ENCODE measurements at regions not wholly inside any gene's neighbourhood (a gene's known extent, or its start where the extent isn't known, plus 50 kb on each side); places are given as distances from the start of the nearest gene placed in this dataset.

- Mint-ChIP-seq H3K9me3 (peaks cover 5% of the 10 kb centered on the region), H3K27me3 (ENCODE audit: insufficient read depth) (peaks cover 2% of the 10 kb centered on the region), H3K4me3 (no peak overlapping the region), H3K27ac (no peak overlapping the region), H3K36me3 (ENCODE audit: low read depth) (no peaks in the 10 kb centered on the region), H3K4me1 (peaks cover 3% of the 10 kb centered on the region)
- H3K27me3 ChIP-seq (ENCODE audit: control insufficient read depth, insufficient read depth, low read length, poor library complexity, severe bottlenecking): no peaks in the 10 kb centered on the region
- no peak overlapping the region for H3K9ac ChIP-seq (ENCODE audit: extremely low read depth, low read length, poor library complexity, severe bottlenecking)
- no peaks in the 10 kb centered on the region for H3K4me1 ChIP-seq (ENCODE audit: control insufficient read depth, insufficient read depth, low read length)
- no peak overlapping the region for H3K4me3 ChIP-seq (ENCODE audit: low read length)
- H3K9me3 ChIP-seq (ENCODE audit: control insufficient read depth, low read length): peaks cover 4% of the 10 kb centered on the region
- H3K36me3 ChIP-seq (ENCODE audit: control insufficient read depth, insufficient read depth, low read length): no peaks in the 10 kb centered on the region
- no peak overlapping the region for H3K27ac ChIP-seq (ENCODE audit: low read depth, low read length)
- WGBS, 2 experiments (ENCODE audit: insufficient coverage in 1 of 2, insufficient read length in 1 of 2): 78 to 91% methylated on average over 2 to 3 of the region's 3 CpGs
- no peak for TF ChIP-seq CTCF (conservative IDR thresholded peaks at IDR 0.05)
- DNase-seq: no peak
These were observed 284.6 kb downstream of the INHBA start for GRCh38 chr7:41418337-41418736.

- Mint-ChIP-seq H3K4me1 (peaks cover 3% of the 10 kb centered on the region), H3K4me3 (no peak overlapping the region), H3K27ac (no peak overlapping the region), H3K36me3 (ENCODE audit: low read depth) (no peaks in the 10 kb centered on the region), H3K9me3 (peaks cover 9% of the 10 kb centered on the region), H3K27me3 (ENCODE audit: insufficient read depth) (peaks cover 10% of the 10 kb centered on the region)
- Histone ChIP-seq H3K4me3 (ENCODE audit: low read length) (no peak overlapping the region), H3K9ac (ENCODE audit: extremely low read depth, low read length, poor library complexity, severe bottlenecking) (no peak overlapping the region), H3K9me3 (ENCODE audit: control insufficient read depth, low read length) (peaks cover 13% of the 10 kb centered on the region), H3K27me3 (ENCODE audit: control insufficient read depth, insufficient read depth, low read length, poor library complexity, severe bottlenecking) (no peaks in the 10 kb centered on the region), H3K27ac (ENCODE audit: low read depth, low read length) (no peak overlapping the region), H3K4me1 (ENCODE audit: control insufficient read depth, insufficient read depth, low read length) (no peaks in the 10 kb centered on the region), H3K36me3 (ENCODE audit: control insufficient read depth, insufficient read depth, low read length) (no peaks in the 10 kb centered on the region)
- WGBS, 2 experiments (ENCODE audit: insufficient coverage in 1 of 2, insufficient read length in 1 of 2): 100% methylated on average over 1 to 3 of the region's 3 CpGs
- no peak for DNase-seq
- no peak for TF ChIP-seq CTCF (conservative IDR thresholded peaks at IDR 0.05)
These were observed 286.7 kb downstream of the INHBA start for GRCh38 chr7:41416208-41416595.

GRCh38 chr7:41415471-41416207 lies 287.3 kb downstream of the INHBA start:
- Histone ChIP-seq H3K4me3 (ENCODE audit: low read length) (no peak overlapping the region), H3K9me3 (ENCODE audit: control insufficient read depth, low read length) (peaks cover 13% of the 10 kb centered on the region), H3K27ac (ENCODE audit: low read depth, low read length) (no peak overlapping the region), H3K27me3 (ENCODE audit: control insufficient read depth, insufficient read depth, low read length, poor library complexity, severe bottlenecking) (no peaks in the 10 kb centered on the region), H3K4me1 (ENCODE audit: control insufficient read depth, insufficient read depth, low read length) (no peaks in the 10 kb centered on the region), H3K9ac (ENCODE audit: extremely low read depth, low read length, poor library complexity, severe bottlenecking) (no peak overlapping the region), H3K36me3 (ENCODE audit: control insufficient read depth, insufficient read depth, low read length) (no peaks in the 10 kb centered on the region)
- H3K4me3 Mint-ChIP-seq: no peak overlapping the region
- H3K4me1 Mint-ChIP-seq: peaks cover 3% of the 10 kb centered on the region
- H3K27me3 Mint-ChIP-seq (ENCODE audit: insufficient read depth): peaks cover 10% of the 10 kb centered on the region
- no peak for DNase-seq
- whole genome bisulfite sequencing, 2 experiments (ENCODE audit: insufficient coverage in 1 of 2, insufficient read length in 1 of 2): 90 to 94% methylated on average over 2 to 5 of the region's 5 CpGs
- no peaks in the 10 kb centered on the region for H3K36me3 Mint-ChIP-seq (ENCODE audit: low read depth)
- no peak overlapping the region for H3K27ac Mint-ChIP-seq
- peaks cover 9% of the 10 kb centered on the region for H3K9me3 Mint-ChIP-seq
- no peak for TF ChIP-seq CTCF (conservative IDR thresholded peaks at IDR 0.05)
